Thyroid gland (tissue), 4 donors: ENCODE measurements at regions not wholly inside any gene's neighbourhood (a gene's known extent, or its start where the extent isn't known, plus 50 kb on each side); places are given as distances from the start of the nearest gene placed in this dataset.

ENCODE experiments used
- CTCF ChIP-seq, 6 experiments: fragments of 200-600 bp in 3 of 6; fragments of 450-650 bp in 3 of 6; sonication (generic) in 3 of 6; IDR thresholded peaks; one replicate each; pipeline ENCODE4 v1.5.1; 2016 to 2019; ENCODE audit warnings: antibody characterized with exemption in 6 of 6, mild to moderate bottlenecking in 2 of 6, inconsistent platforms in 1 of 6, moderate library complexity in 1 of 6
- POLR2A ChIP-seq, 2 donors: fragments of 450-650 bp; IDR thresholded peaks; one replicate each; pipeline ENCODE4 v1.6.1; 2017; ENCODE audit warnings: antibody characterized with exemption in 2 of 2, mild to moderate bottlenecking in 2 of 2, moderate library complexity in 1 of 2

- no peak for TF ChIP-seq CTCF (IDR thresholded peaks at IDR 0.05)
- TF ChIP-seq POLR2A (IDR thresholded peaks at IDR 0.05): no peak
Observed at GRCh38 chrX:88397551-88397950, 349.5 kb upstream of the CPXCR1 start.
